Right renal cortex interstitium (tissue), 3 donors: ENCODE measurements at regions not wholly inside any gene's neighbourhood (a gene's known extent, or its start where the extent isn't known, plus 50 kb on each side); places are given as distances from the start of the nearest gene placed in this dataset.
A peak's percentile ranks its signal among the peaks of the same experiment; 100 is the strongest.
"Not testable (repeated sequence)": the region's sequence is repeated elsewhere in the genome, so short reads cannot be mapped to it uniquely, and the experiment has no call there.

Experiments used
- DNase-seq, 3 donors: peaks; one replicate each; pipeline ENCODE4 v3.0.0-alpha.2; 2013; ENCODE audit warnings: low read depth in 3 of 3, low spot score in 2 of 3

- no peak for DNase-seq
These were observed 112.6 kb upstream of the MAPK10 start for GRCh38 chr4:86472377-86473019.

- DNase-seq: not testable (repeated sequence)
These were observed 116.0 kb upstream of the PTPN13 start for GRCh38 chr4:86478151-86478550.

- DNase-seq: no peak
These were observed 112.7 kb upstream of the PTPN13 start for GRCh38 chr4:86481440-86481839.

- no peak for DNase-seq
These were observed 111.6 kb upstream of the PTPN13 start for GRCh38 chr4:86482306-86483172.

GRCh38 chr4:86483173-86483490 is 111.0 kb upstream of the PTPN13 start:
- DNase-seq: no peak

GRCh38 chr4:86483773-86484172 is 110.3 kb upstream of the PTPN13 start:
- DNase-seq: no peak

DNA sequence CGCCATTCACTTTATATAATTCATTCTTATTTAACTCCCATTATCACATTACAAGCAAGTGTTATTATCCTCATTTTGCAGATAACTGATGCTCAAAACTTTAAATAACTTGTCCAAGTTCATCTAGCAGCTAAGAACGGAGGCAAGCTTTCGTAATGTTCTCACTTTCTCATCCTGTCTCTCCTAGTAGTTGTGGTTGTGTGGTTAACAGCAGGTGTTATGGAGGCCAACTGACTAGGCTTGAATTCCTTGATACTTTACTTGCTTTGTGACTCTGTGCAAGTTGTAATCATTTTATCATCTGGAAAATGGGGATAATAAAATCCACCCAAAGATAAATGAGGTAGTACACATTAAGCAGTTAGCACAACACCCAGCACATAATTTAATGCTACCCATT is 109.9 kb upstream of the PTPN13 start:
- no peak for DNase-seq

DNA sequence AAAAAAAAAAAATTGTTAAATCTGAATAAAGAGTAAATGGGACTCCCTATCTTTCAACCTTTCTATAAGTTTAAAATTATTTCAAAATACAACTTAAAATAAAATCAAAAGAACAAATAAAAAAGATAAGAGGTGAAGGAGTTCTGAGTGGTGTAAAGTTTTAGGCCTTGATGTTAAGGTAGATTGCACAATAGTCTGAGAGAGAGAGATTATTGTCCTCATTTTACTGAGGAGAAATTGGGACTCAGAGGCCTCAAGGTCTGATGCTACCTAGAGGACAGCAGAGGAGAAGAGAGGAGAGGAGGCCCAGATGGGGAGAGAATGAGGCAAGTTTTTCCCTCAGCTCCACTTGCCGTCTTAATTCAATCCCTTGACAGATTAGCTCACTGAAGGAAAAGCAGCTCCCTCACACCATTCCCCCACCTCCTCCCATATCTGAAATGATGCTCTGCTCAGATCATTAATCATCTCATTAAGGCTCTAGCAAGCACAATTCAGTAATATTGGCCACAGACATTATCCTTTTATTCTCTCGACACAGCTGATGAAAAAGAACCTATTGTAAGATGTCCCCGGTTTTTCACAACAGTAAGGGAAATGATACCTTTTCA is 106.3 kb upstream of the PTPN13 start:
- DNase-seq: no peak

GRCh38 chr4:86493460-86493859 is 100.7 kb upstream of the PTPN13 start:
- DNase-seq: no peak

DNA sequence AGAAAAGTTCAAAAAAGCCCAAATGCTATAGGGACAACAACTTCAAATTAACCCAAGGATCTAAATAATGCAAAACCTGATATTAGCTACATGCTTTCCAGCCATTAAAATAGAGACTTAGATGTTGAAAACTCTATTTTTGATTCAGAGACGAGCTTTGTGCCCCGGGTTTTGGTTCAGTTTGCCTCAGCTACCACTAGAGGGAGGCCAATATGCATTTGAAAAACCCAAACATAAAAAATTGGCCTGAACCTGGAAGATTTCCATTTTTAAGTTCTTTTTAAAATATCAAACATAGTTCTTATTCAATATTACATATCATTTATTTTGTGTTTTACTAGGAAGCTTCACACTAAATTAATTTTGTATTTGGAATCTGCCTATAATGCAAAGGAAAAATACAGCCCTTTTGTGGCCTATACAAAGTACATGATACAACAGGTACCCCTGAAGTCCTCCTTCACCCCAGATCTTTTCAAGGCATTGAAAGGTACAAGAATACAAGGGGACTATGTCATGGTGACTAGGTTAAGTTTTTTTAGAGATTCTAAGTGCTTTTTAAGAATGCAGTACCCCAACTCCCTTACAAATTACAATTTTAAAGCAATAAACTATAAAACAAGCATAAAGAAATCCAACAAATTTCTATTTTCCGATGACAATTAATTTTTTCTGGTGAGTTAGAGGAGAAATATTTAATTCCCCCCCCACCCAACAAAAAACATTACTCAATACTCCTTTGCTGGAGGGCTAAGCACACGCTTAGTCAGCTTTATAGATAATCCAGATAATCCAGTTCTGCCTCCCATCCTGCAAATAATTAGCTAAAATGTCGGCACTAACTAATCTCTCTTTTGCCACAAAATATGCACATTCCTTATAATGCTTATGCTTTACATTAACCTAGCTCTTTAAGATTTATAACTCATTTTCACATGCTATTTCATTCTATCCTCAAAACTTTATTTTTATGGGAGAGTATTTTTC is 97.7 kb upstream of the PTPN13 start:
- DNase-seq: no peak

DNA sequence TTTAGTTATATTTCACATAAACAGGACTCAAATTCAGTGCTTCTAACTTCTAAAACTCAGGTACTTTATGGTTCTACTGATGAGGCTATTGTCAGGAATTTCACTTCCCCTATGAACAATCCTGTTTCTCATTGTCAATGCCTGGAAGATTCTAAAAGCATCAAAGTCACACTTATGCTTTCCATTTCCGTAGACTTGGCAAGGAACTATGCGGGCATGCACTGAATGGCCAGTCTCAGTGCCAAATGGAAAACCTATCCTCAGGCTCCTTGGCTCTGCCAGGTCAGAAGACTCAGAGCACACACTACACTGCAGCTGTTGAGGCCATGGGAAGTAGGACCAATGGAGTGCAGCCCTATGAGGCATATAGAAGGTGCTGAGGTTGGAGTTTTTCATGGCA is 97.0 kb upstream of the PTPN13 start:
- no peak for DNase-seq

- DNase-seq: peak in 2 of 3 donors; percentile 47 to 48
These were observed 95.9 kb upstream of the PTPN13 start for GRCh38 chr4:86497980-86498862.

DNA sequence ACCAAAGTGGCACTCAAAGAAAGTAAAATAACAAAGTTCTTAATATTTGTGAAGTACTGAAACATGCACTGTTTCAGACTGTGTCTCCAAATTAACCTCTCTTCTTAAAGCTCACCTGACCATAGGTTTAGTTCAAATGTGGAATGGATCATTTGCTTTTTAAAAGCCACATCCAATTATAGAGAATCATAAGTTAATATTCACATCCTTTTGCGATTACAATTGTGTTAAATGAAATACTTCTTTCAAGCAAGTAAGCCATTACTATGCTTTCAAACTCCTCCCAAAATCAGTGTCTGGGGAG is 95.3 kb upstream of the PTPN13 start:
- DNase-seq: no peak

DNA sequence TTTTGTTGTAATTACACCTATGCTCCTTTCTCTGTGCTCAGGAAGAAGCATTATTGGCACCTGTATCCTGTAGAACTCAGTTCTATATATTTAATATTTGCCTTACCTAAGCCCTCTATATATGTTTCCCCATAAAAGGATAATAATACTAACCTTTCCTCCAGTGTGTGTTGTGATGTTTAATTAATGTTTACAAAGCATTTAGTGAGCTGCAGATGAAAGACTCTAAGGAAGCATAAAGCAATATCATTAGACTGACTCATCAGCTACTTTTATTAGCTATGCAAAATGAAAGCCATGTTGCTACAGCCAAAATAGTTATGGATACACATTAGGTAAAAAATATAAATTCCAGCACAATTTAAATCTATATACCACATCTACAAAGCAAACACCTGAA is 93.6 kb upstream of the PTPN13 start:
- no peak for DNase-seq

DNA sequence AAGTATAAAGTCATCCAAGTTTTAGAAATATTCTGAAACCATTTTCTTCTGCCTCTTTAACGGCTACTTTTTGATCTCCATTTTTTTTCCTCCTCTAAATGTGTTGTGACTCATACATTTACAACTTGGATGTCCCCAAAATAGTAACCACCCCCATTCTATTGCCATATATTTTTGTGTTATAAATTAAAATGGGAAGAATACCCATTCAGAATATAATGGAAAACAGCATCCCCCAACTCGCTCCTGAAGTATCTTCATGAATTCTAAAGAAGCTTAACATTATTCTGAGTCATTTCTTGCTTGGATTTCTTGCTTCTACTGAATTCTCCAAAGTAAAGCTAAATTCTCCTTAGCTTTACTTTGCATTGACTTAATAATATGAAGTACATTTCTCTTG is 92.0 kb upstream of the PTPN13 start:
- no peak for DNase-seq

GRCh38 chr4:86506591-86506990 is 87.5 kb upstream of the PTPN13 start:
- no peak for DNase-seq

DNA sequence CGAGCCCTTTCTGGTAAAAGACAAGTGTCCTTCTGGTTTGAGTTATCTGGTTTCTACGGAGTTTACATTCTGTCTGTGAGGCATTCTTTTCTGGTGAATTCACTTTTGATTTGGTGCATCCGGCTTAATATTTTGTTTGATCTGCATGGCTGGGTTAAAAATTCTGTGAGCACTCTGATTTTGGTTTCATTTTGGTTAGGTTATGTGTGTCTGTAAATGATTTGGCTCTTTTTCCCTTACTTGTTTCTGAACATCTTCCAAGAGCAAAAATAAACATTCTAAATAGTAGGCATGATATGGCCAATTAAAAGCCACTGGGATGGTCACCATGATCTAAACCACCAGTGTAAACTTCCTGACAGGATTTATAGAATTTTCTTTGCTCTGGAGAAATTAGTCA is 85.7 kb upstream of the PTPN13 start:
- DNase-seq: no peak

DNA sequence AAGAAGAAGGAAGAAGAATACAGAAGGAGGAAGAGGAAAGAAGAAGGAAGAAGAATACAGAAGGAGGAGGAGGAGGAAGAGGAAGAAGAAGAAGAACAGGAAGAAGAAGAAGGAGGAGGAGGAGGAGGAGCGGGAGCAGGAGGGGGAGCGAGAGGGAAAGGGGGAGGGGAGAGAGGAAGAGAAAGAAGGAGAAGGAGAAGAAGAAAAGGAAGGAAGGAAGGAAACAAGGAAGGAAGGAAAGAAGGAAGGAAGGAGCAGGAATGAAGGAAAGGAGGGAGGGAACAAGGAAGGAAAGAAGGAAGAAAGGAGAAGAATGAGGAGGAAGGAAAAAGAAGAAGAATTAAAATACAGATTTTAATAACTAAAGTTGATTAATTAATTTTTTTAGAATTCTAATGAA is 82.5 kb upstream of the PTPN13 start:
- no peak for DNase-seq

- no peak for DNase-seq
These were observed 81.5 kb upstream of the PTPN13 start for GRCh38 chr4:86512631-86513030.

DNA sequence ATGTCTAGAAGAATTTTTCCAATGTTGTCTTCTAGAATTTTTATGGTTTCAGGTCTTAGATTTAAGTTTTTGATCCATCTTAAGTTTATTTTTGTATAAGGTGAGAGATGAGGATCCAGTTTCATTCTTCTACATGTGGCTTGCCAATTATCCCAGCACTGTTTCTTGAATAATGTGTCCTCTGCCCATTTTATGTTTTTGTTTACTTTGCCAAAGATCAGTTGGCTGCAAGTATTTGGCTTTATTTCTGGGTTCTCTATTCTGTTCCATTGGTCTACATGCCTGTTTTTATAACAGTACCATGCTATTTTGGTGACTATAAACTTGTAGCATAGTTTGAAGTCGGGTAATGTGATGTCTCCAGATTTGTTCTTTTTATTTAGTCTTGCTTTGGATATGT is 78.2 kb upstream of the PTPN13 start:
- not testable (repeated sequence) for DNase-seq
